ENCODE measurements at regions not wholly inside any gene's neighbourhood (a gene's known extent, or its start where the extent isn't known, plus 50 kb on each side); places are given as distances from the start of the nearest gene placed in this dataset.

GRCh38 chr7:98493030-98493778, 92.3 kb upstream of the BAIAP2L1 start:
- TF ChIP-seq, protein P1, sequence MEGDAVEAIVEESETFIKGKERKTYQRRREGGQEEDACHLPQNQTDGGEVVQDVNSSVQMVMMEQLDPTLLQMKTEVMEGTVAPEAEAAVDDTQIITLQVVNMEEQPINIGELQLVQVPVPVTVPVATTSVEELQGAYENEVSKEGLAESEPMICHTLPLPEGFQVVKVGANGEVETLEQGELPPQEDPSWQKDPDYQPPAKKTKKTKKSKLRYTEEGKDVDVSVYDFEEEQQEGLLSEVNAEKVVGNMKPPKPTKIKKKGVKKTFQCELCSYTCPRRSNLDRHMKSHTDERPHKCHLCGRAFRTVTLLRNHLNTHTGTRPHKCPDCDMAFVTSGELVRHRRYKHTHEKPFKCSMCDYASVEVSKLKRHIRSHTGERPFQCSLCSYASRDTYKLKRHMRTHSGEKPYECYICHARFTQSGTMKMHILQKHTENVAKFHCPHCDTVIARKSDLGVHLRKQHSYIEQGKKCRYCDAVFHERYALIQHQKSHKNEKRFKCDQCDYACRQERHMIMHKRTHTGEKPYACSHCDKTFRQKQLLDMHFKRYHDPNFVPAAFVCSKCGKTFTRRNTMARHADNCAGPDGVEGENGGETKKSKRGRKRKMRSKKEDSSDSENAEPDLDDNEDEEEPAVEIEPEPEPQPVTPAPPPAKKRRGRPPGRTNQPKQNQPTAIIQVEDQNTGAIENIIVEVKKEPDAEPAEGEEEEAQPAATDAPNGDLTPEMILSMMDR (IDR thresholded peaks at IDR 0.05; ENCODE audit: poor library complexity), result no peak
- no peak for TF ChIP-seq EZH2 (IDR thresholded peaks at IDR 0.05; ENCODE audit: borderline replicate concordance)
